Fibroblast of lung (primary cell): ENCODE measurements at regions not wholly inside any gene's neighbourhood (a gene's known extent, or its start where the extent isn't known, plus 50 kb on each side); places are given as distances from the start of the nearest gene placed in this dataset.

Experiments used
- DNase-seq, 2 donors: peaks; one replicate each; pipeline versions ENCODE4 v3.0.0 to v3.0.0-alpha.2; 2010; ENCODE audit warnings: low read depth in 2 of 2
- H2AFZ ChIP-seq: 2 replicates; pipeline ENCODE4 v1.5.1; 2012; ENCODE audit warnings: low read length, control low read depth, inconsistent platforms
- H3K27ac ChIP-seq: 2 replicates; pipeline ENCODE4 v1.5.1; 2011; ENCODE audit warnings: low read length, control low read depth; ENCODE audit not compliant: insufficient read depth
- H3K27me3 ChIP-seq: 2 replicates; pipeline ENCODE4 v1.5.1; 2011; ENCODE audit warnings: mild to moderate bottlenecking, low read length; ENCODE audit not compliant: control insufficient read depth, insufficient read depth
- H3K36me3 ChIP-seq: 2 replicates; pipeline ENCODE4 v1.5.1; 2011; ENCODE audit warnings: low read length; ENCODE audit not compliant: control insufficient read depth, insufficient read depth
- H3K4me1 ChIP-seq: 2 replicates; pipeline ENCODE4 v1.5.1; 2011; ENCODE audit warnings: low read length; ENCODE audit not compliant: control insufficient read depth, insufficient read depth; ENCODE audit errors: extremely low read depth
- H3K4me2 ChIP-seq: 2 replicates; pipeline ENCODE4 v1.5.1; 2011; ENCODE audit warnings: low read length, control low read depth; ENCODE audit not compliant: insufficient read depth; ENCODE audit errors: extremely low read depth
- H3K4me3 ChIP-seq, 4 experiments: fragments of 200-600 bp in 1 of 4; sonication (generic) in 1 of 4; replicated peaks in 1 of 4; 2 replicates each; pipeline ENCODE4 v1.5.1; 2011 to 2016; ENCODE audit warnings: low read length in 4 of 4, low read depth in 3 of 4, mild to moderate bottlenecking in 3 of 4, control low read depth in 2 of 4, inconsistent platforms in 1 of 4, mixed read lengths in 1 of 4; ENCODE audit not compliant: insufficient read depth in 1 of 4; ENCODE audit errors: control extremely low read depth in 1 of 4
- H3K79me2 ChIP-seq: 2 replicates; pipeline ENCODE4 v1.5.1; 2012; ENCODE audit warnings: mild to moderate bottlenecking, low read length, inconsistent platforms; ENCODE audit not compliant: control insufficient read depth, insufficient read depth
- H3K9ac ChIP-seq: 2 replicates; pipeline ENCODE4 v1.5.1; 2011; ENCODE audit warnings: mild to moderate bottlenecking, low read length, control low read depth; ENCODE audit not compliant: insufficient read depth
- H3K9me3 ChIP-seq: 2 replicates; pipeline ENCODE4 v1.5.1; 2012; ENCODE audit warnings: low read depth, low read length; ENCODE audit not compliant: control insufficient read depth, insufficient read depth
- H4K20me1 ChIP-seq: 2 replicates; pipeline ENCODE4 v1.5.1; 2011; ENCODE audit warnings: low read length; ENCODE audit not compliant: control insufficient read depth, insufficient read depth; ENCODE audit errors: extremely low read depth
- EZH2 ChIP-seq: IDR thresholded peaks from 2 replicates; pipeline ENCODE4 v1.5.1; 2012; ENCODE audit warnings: low read length, control low read depth, mild to moderate bottlenecking; ENCODE audit errors: missing control alignments
- TF ChIP-seq, protein P1 (sequence below), 2 donors: IDR thresholded peaks in 1 of 2; conservative IDR thresholded peaks in 1 of 2; 1 replicate in 1 of 2; 2 replicates in 1 of 2; pipeline ENCODE4 v1.5.1; 2011 to 2012; ENCODE audit warnings: low read length in 2 of 2, control low read depth in 1 of 2, inconsistent platforms in 1 of 2, low read depth in 1 of 2, mild to moderate bottlenecking in 1 of 2

DNA sequence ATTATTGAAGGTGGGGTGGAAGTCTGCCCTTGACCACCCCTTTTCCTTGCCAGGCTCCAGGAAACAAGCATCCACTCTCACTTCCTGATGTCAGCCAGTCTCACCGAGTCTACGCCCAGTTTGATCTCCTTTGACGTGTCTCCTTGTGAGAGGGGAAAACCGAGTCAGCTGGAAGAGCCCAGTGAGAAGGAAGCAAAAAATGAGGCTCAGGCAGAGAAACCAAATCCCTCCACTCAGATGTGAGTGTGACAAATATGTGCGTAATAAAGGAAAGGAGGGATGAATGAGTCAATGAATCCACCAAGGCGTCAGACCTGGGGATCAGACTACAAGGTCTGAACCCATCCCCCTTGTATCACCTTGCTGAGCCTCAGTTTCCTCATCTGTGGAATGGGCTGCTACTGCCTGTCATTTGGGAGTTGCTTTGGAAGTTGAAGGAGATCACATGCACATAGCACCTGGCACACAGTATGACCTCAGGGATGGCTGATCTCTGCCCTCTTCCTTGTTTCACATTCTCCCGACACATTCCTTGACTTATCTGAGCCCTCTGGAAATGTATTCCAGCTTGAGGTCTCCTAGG, 61.3 kb upstream of the XPA start:
- H4K20me1 ChIP-seq, result no peaks in the 10 kb centered on the region
- H3K79me2 ChIP-seq, result no peaks in the 10 kb centered on the region
- no peak overlapping the region for H3K27ac ChIP-seq
- H3K27me3 ChIP-seq, result peaks cover 25% of the 10 kb centered on the region
- no peak overlapping the region for H3K4me3 ChIP-seq
- no peak for DNase-seq
- no peaks in the 10 kb centered on the region for H3K9me3 ChIP-seq
- H3K36me3 ChIP-seq, result no peaks in the 10 kb centered on the region
- no peak overlapping the region for H2AFZ ChIP-seq
- no peak for TF ChIP-seq EZH2
- TF ChIP-seq, protein P1, sequence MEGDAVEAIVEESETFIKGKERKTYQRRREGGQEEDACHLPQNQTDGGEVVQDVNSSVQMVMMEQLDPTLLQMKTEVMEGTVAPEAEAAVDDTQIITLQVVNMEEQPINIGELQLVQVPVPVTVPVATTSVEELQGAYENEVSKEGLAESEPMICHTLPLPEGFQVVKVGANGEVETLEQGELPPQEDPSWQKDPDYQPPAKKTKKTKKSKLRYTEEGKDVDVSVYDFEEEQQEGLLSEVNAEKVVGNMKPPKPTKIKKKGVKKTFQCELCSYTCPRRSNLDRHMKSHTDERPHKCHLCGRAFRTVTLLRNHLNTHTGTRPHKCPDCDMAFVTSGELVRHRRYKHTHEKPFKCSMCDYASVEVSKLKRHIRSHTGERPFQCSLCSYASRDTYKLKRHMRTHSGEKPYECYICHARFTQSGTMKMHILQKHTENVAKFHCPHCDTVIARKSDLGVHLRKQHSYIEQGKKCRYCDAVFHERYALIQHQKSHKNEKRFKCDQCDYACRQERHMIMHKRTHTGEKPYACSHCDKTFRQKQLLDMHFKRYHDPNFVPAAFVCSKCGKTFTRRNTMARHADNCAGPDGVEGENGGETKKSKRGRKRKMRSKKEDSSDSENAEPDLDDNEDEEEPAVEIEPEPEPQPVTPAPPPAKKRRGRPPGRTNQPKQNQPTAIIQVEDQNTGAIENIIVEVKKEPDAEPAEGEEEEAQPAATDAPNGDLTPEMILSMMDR (conservative IDR thresholded peaks at IDR 0.05 in 1 of 2, IDR thresholded peaks at IDR 0.05 in 1 of 2; ENCODE audit: low read depth in 1 of 2, low read length in 2 of 2), result no peak
- no peaks in the 10 kb centered on the region for H3K4me1 ChIP-seq
- H3K9ac ChIP-seq, result no peak overlapping the region
- H3K4me2 ChIP-seq, result no peak overlapping the region

GRCh38 chr9:97759581-97760288, 62.6 kb upstream of the XPA start:
- no peak overlapping the region for H3K9ac ChIP-seq
- H3K79me2 ChIP-seq, result no peaks in the 10 kb centered on the region
- H3K9me3 ChIP-seq, result no peaks in the 10 kb centered on the region
- H3K4me2 ChIP-seq, result no peak overlapping the region
- H3K36me3 ChIP-seq, result no peaks in the 10 kb centered on the region
- H2AFZ ChIP-seq, result no peak overlapping the region
- TF ChIP-seq, protein P1 (conservative IDR thresholded peaks at IDR 0.05 in 1 of 2, IDR thresholded peaks at IDR 0.05 in 1 of 2; ENCODE audit: low read depth in 1 of 2, low read length in 2 of 2), result no peak
- TF ChIP-seq EZH2, result no peak
- no peak overlapping the region for H3K4me3 ChIP-seq
- no peaks in the 10 kb centered on the region for H4K20me1 ChIP-seq
- H3K27me3 ChIP-seq, result peaks cover 25% of the 10 kb centered on the region
- peak in 1 of 2 donors; percentile 7 for DNase-seq
- no peaks in the 10 kb centered on the region for H3K4me1 ChIP-seq
- no peak overlapping the region for H3K27ac ChIP-seq

- no peaks in the 10 kb centered on the region for H3K36me3 ChIP-seq
- H3K4me2 ChIP-seq, result no peak overlapping the region
- H3K27me3 ChIP-seq, result peaks cover 25% of the 10 kb centered on the region
Observed at GRCh38 chr9:97761056-97761598, 64.0 kb upstream of the XPA start.

More at GRCh38 chr9:97761056-97761598, 64.0 kb upstream of the XPA start:
- Histone ChIP-seq H3K9ac (no peak overlapping the region), H3K9me3 (no peaks in the 10 kb centered on the region), H3K79me2 (no peaks in the 10 kb centered on the region), H2AFZ (no peak overlapping the region), H3K27ac (no peak overlapping the region), H3K4me1 (no peaks in the 10 kb centered on the region), H4K20me1 (no peaks in the 10 kb centered on the region), H3K4me3 (no peak overlapping the region)
- no peak for DNase-seq
- no peak for TF ChIP-seq EZH2
- TF ChIP-seq, protein P1 (conservative IDR thresholded peaks at IDR 0.05 in 1 of 2, IDR thresholded peaks at IDR 0.05 in 1 of 2; ENCODE audit: low read depth in 1 of 2, low read length in 2 of 2), result no peak
